ENCODE measurements at regions not wholly inside any gene's neighbourhood (a gene's known extent, or its start where the extent isn't known, plus 50 kb on each side); places are given as distances from the start of the nearest gene placed in this dataset.

DNA sequence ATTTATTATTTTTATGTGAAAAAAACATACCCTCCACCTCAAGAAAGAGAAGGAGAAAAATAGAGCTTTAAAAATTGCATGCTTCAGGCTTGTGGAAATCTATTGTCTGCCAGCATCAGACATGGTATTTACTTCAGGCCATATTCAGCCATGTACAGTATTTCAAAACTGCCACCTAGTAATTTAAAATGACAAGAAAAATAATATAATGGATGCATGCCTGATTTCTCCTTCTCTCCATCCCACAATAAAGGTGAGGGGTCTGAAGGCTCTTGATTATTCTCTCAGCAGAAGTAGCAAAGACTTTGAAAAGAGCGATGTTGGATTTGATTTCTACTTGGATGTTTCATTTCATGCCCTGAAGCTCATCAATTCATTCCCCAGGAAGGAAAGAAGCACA, 250.7 kb downstream of the TBC1D4 start:
- no peak for DNase-seq

DNA sequence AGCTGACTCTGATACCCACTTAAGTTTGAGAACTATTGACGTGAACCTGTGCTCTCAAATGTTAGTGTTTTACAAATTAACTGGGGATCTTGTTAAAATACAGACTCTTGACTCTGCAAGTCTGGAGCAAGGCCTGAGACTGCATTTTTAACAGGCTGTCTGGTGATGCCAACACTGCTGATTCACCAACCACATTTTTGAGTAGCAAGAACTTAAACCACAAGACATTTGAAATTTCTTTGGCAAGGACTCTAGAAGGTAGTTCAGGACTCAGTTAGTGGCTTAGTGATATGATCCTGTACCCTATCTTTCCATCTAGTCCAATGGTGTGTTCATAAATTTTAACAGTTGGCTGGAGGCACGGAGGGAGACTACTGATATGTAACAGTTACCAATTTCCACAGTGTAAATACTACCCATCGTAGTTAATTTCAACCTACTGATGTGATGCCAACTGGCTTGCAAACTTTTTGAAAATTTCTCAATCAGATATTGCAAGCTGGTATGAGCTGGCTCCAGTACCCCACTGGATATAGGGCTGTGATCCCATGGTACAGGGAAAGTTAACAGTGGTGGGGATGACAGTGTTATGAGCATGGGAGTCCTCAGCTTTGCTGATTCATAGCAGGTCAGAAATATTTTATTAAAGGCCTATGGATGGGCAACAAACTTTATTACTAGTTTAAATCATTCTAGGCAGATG, 255.1 kb downstream of the TBC1D4 start:
- DNase-seq = no peak

GRCh38 chr13:75226092-75226491, 255.9 kb downstream of the TBC1D4 start:
- DNase-seq = no peak

- no peak for DNase-seq
Measured at GRCh38 chr13:75225288-75226032, 256.5 kb downstream of the TBC1D4 start.

GRCh38 chr13:75224053-75224742, 257.8 kb downstream of the TBC1D4 start:
- peak; percentile 74 for DNase-seq

- no peak for DNase-seq
Measured at GRCh38 chr13:75222031-75222430, 259.9 kb downstream of the TBC1D4 start.

DNA sequence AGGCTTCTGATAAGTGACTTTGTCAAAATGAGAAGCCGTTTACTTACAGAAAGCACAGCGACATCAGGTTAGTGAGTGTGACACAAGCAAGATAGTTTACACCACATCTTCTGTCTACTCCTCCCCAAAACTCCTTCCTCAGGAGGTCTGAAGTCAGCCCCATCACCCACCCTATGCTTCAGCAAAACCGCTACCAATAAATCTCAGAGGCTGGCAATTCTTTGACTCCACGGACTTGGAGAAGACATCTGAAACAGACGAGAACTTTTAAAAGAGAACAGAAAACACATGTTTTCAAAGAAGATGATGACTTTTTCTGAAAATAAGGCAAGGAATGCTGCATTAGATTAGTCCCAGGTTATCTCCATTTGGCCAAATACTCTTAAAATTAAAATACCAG, 261.1 kb downstream of the TBC1D4 start:
- DNase-seq = no peak

DNA sequence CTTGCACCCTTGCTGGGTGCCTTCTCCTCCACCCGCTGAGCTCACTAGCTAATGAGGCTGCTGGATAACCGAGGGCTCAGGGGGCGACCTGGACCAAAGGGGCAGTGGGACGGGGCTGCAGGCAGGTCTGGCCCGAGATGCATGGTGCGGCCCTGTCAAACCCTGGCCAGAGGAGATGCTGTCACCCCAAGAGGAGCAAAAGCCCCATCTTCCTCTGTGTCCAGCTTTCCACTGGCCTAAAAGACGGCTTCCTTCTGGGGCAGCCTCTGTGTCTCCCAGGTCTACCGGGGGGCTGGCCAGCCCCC, 261.8 kb downstream of the TBC1D4 start:
- DNase-seq = no peak

DNA sequence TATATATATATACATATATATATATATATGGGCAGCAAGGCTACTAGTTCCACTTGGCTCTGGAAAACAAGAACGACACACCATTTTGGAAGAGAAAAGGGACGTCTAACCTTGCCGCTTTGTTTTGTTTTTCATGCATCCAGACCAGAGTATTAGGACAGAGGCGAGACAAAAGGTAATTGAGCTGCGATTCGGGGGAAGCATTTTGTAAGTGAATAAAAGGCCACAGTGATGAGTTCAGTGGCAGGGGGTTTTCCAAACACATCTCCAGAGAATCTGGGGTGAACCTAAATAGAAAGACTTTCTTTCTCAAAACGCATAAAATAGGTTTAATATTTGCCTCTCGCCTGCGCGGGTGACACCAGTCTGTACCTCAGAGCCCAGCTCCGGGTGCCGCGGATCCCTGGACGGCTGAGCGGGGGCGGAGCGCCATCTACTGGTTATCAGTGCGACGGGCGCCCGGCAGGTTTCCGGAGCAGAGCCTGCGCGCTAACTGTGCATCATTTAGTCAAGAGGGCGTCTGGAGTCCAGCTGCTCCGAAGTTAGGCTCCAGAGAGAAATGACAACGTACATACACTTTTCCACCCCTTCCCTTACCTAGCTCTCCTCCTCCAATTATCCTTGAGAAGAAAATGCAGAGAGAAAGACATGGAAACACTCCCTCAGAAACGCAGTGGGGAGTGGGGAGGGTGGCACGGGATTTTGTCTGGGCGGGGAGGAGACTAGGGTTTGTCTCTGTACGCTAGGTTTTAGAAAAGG, 262.3 kb downstream of the TBC1D4 start:
- DNase-seq = peak; percentile 79

DNA sequence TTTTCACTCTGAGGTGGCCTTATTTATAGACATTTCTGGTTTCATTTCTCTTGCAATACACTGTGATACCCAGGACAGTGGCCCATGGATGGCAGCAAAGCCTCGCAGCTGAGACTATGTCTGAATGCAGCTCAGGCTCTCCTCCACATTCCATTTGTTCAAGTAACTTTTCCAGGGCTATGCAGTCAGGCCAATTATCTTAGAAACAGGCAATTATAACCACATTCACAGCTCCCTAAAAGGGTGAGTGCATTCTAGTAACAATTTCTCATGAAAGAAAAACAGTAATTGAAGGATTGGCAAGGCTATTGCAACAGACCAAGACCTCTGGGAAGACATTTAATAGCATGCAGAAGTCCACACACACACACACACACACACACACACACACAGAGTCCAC, 264.0 kb downstream of the TBC1D4 start:
- DNase-seq = no peak

- DNase-seq = no peak
Measured at GRCh38 chr13:75216038-75216437, 265.9 kb downstream of the TBC1D4 start.

- no peak for DNase-seq
Measured at GRCh38 chr13:75214846-75215245, 267.1 kb downstream of the TBC1D4 start.

DNA sequence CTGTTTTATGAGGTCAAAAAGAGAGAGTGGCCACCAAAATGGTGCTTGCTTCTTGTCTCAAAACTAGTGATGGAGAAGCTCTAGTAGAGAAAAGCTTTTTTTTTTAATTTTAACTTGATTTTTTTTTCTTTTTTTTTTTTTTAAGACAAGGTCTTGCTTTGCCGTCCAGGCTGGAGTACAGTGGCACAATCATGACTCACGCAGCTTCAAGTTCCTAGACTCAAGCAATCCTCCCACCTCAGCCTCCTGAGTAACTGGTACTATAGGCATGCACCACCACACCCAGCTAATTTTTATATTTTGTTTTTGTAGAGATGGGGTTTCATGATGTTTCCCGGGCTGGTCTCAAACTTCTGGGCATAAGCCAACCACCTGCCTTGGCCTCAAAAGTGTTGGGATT, 279.0 kb downstream of the TBC1D4 start:
- DNase-seq = no peak

DNA sequence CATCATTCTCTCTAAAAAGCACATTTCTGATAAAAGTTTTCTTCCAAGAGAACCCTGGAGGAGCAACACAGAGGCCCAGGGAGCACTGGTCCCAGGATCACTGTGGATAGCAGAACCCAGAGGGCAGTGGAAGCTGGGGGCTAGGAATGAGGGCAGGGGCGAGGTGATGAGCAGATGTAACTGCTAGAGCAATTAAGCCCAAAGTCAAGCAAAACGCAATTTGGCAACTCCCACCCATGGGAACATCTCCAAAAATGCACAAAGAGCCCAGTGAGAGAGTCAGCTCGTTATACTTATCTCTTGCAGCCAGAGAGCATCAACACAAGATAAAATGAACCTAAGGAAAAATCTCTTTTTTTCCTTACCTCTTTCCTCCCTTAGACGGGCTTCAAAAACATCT, 284.2 kb downstream of the TBC1D4 start:
- DNase-seq = no peak

DNA sequence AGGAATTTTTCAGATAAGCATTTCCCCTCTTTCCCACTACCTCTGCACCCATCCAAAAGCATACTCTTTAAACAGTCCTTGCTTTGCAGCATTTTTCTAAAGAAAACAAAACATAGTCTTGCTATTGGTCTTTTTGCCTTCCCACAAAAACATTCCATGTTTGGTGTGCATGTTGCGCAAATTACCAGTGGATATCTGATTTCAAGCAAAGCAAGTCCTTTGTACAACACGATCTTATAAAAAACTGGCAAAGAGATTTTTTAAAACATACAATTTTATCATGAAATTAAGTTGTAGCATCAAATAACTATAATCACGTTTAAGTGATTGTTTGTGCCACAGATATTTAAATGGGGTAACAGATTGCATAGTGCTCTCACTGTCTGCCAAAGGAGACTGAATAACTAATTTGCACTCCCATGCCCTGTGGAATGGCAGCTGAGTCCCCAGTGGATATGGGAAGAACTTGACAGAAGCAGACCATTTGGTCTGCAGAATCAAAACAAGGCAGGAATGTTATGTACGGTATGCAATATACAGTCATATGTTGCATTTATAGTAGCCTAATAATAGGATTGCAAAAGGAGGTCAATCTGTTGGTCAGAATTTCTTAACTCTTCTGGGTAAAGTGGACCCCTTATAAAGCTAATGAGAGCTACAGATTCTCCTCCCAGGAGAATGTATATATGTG, 285.7 kb downstream of the TBC1D4 start:
- peak; percentile 10 for DNase-seq

GRCh38 chr13:75195495-75196146, 286.3 kb downstream of the TBC1D4 start:
- DNase-seq = no peak

- DNase-seq = no peak
Measured at GRCh38 chr13:75194717-75195462, 287.1 kb downstream of the TBC1D4 start.

DNA sequence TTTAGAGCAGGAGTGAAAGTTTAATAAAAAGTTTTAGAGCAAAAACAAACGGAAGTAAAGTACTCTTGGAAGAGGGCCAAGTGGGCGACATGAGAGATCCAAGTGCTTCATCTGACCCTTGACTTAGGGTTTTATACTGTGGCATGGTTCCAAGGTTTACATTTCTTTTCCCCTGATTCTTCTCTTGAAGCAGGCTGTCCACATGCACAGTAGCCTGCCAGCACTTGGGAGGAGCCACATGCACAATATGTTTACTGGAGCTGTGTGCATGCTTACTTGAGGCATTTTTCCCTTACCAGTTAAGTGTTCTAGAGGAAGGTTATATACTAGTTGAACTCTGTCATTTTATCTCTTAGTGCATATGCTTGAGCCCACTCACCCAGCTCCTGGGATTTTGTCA, 295.6 kb downstream of the TBC1D4 start:
- DNase-seq = no peak

- DNase-seq = no peak
Measured at GRCh38 chr13:75181906-75182305, 300.1 kb downstream of the TBC1D4 start.

GRCh38 chr13:75180805-75181455, 301.0 kb downstream of the TBC1D4 start:
- DNase-seq = no peak

DNA sequence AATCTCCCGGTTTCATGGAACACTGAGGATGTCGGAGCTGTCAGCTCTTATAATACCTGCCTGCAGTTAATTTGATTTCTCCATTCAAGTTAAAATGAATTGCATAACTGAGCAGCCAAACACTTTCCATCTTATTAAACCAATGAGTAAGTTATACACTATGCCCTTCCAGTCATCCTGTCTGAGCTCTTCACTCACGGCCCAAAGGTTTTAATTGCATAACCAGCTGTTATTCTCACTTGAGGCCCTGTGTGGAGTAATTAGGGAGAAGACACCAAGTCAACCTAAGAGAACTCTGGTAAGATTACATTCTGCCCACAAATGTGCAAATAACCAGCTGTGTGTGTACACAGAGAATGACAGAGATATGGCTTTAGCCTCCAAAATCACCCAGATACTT, 303.5 kb downstream of the TBC1D4 start:
- peak; percentile 41 for DNase-seq
